ENCODE measurements at regions not wholly inside any gene's neighbourhood (a gene's known extent, or its start where the extent isn't known, plus 50 kb on each side); places are given as distances from the start of the nearest gene placed in this dataset.
A peak's percentile ranks its signal among the peaks of the same experiment; 100 is the strongest.

- 29 to 47% methylated on average over 1 of the region's 1 CpG for WGBS, 2 donors
These were observed 89.0 kb upstream of the SLC7A1 start for GRCh38 chr13:29684441-29684840.

GRCh38 chr13:29683041-29683440 is 87.6 kb upstream of the SLC7A1 start:
- Histone ChIP-seq H3K4me1 (peaks cover 0 to 37% (median 3%) of the 10 kb centered on the region in 3 donors), H3K36me3 (no peaks in the 10 kb centered on the region), H3K27ac (no peak overlapping the region), H3K4me3 (no peak overlapping the region), H3K9me3 (peaks cover 0 to 6% (median 0%) of the 10 kb centered on the region in 3 donors), H3K27me3 (no peaks in the 10 kb centered on the region)
- no peak for DNase-seq
- 54 to 62% methylated on average over 3 to 4 of the region's 4 CpGs for WGBS, 2 donors
- intact Hi-C loops (cut with DNase I): no loop called here
- no peak for TF ChIP-seq POLR2A (IDR thresholded peaks at IDR 0.05)
- TF ChIP-seq CTCF (IDR thresholded peaks at IDR 0.05): no peak

More at GRCh38 chr13:29684441-29684840, 89.0 kb upstream of the SLC7A1 start:
- H3K27ac ChIP-seq: peak overlapping the region in 3 of 4 donors; percentile 18 to 45 (median 20)
- no peak overlapping the region for H3K4me3 ChIP-seq
- H3K4me1 ChIP-seq: peaks cover 0 to 37% (median 3%) of the 10 kb centered on the region in 3 donors
- H3K9me3 ChIP-seq: peaks cover 0 to 6% (median 0%) of the 10 kb centered on the region in 3 donors
- intact Hi-C loops (cut with DNase I): no loop called here
- no peaks in the 10 kb centered on the region for H3K36me3 ChIP-seq
- no peak for DNase-seq
- no peak for TF ChIP-seq POLR2A (IDR thresholded peaks at IDR 0.05)
- TF ChIP-seq CTCF (IDR thresholded peaks at IDR 0.05): no peak
- H3K27me3 ChIP-seq: no peaks in the 10 kb centered on the region

- WGBS, 2 donors: 82 to 86% methylated on average over 3 of the region's 3 CpGs
- H3K27ac ChIP-seq: no peak overlapping the region
- no peak for DNase-seq
- H3K36me3 ChIP-seq: no peaks in the 10 kb centered on the region
- peaks cover 0 to 49% (median 8%) of the 10 kb centered on the region in 3 donors for H3K4me1 ChIP-seq
- H3K27me3 ChIP-seq: no peaks in the 10 kb centered on the region
- no peak overlapping the region for H3K4me3 ChIP-seq
- TF ChIP-seq POLR2A (IDR thresholded peaks at IDR 0.05): no peak
- TF ChIP-seq CTCF (IDR thresholded peaks at IDR 0.05): no peak
- intact Hi-C loops (cut with DNase I): no loop called here
- peaks cover 0 to 6% (median 0%) of the 10 kb centered on the region in 3 donors for H3K9me3 ChIP-seq
These were observed 86.4 kb upstream of the SLC7A1 start for GRCh38 chr13:29681864-29682263.

- 62 to 75% methylated on average over 8 to 9 of the region's 9 CpGs for WGBS, 2 donors
- TF ChIP-seq CTCF (IDR thresholded peaks at IDR 0.05) (no peak), POLR2A (IDR thresholded peaks at IDR 0.05) (no peak)
- H3K36me3 ChIP-seq: no peaks in the 10 kb centered on the region
- H3K27ac ChIP-seq: no peak overlapping the region
- no peak for DNase-seq
- peaks cover 0 to 45% (median 5%) of the 10 kb centered on the region in 3 donors for H3K4me1 ChIP-seq
- intact Hi-C loops (cut with DNase I): no loop called here
- H3K4me3 ChIP-seq: no peak overlapping the region
- peaks cover 0 to 6% (median 0%) of the 10 kb centered on the region in 3 donors for H3K9me3 ChIP-seq
- H3K27me3 ChIP-seq: no peaks in the 10 kb centered on the region
These were observed 84.0 kb upstream of the SLC7A1 start for GRCh38 chr13:29679396-29680053.

- TF ChIP-seq POLR2A (IDR thresholded peaks at IDR 0.05) (no peak), CTCF (IDR thresholded peaks at IDR 0.05) (no peak)
- intact Hi-C loops (cut with DNase I): no loop called here
These were observed 82.1 kb upstream of the SLC7A1 start for GRCh38 chr13:29677627-29678026.

More at GRCh38 chr13:29677627-29678026, 82.1 kb upstream of the SLC7A1 start:
- Histone ChIP-seq H3K4me3 (no peak overlapping the region), H3K9me3 (no peaks in the 10 kb centered on the region), H3K4me1 (peaks cover 0 to 28% (median 5%) of the 10 kb centered on the region in 3 donors), H3K36me3 (no peaks in the 10 kb centered on the region), H3K27me3 (no peaks in the 10 kb centered on the region), H3K27ac (peak overlapping the region; percentile 24 to 90 (median 79))
- 43 to 47% methylated on average over 5 of the region's 5 CpGs for WGBS, 2 donors
- DNase-seq: no peak
